HG02642 (cell line): ENCODE measurements at regions not wholly inside any gene's neighbourhood (a gene's known extent, or its start where the extent isn't known, plus 50 kb on each side); places are given as distances from the start of the nearest gene placed in this dataset.

Experiments used
- ATAC-seq: cut with Tn5 transposase; IDR thresholded peaks from one replicate; pipeline ENCODE4 v1.9.1; 2021; ENCODE audit warnings: mild to moderate bottlenecking; ENCODE audit not compliant: unreplicated experiment, poor library complexity

DNA sequence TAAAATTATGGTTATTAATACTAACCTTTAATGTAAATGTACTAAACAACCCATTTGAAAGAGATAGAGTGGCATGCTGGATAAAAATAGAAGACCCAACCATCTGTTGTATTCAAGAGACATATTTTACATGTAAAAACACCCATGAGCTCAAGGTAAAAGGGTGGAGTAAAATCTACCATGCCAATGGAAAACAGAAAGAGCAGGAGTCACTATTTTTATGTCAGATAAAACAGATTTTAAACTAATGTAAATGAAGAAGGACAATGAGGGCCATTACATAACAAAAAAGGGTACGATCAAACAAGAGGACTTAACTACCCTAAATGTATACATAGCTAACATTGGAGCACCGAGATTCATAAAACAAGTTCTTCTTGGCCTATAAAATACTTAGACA lies 66.3 kb downstream of the ITM2A start:
- ATAC-seq: no peak

DNA sequence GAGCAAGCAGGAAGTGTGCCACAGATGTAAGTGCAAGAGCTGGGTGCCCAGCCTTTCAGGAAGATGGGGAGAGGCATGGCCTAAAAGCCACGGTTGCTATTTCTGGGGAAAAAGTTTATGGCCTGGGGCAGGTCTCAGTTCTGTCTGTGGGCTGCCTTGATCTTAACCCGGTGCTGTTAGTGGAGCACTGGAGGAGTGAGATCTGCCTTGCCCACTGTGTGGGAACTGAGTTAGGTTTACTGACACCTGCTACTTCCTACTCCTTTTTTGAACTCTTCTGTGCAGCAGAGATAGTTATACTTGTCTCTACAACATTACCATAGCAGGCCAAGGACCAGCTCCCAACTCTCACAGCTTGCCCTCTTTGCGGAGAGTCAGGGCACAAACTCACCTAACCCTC lies 76.5 kb downstream of the ITM2A start:
- no peak for ATAC-seq

DNA sequence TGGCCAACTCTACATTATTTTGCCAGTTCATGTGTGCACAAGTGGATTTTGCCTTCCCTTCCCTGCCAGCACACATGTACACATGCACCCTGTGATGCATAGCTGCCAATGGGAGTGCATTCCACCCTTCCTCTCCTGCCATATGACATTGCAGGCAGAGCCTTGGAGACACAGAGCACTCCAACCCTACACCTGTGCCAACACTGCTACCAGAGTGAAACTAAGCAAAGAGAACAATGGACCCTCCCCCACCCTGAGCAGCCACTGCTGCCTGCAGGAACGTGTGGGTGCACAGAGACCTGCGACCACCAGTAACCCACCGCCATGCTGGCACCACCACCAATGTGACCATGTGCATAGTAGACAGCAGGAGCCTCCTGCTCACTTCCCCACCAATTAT lies 78.4 kb downstream of the ITM2A start:
- ATAC-seq: no peak

DNA sequence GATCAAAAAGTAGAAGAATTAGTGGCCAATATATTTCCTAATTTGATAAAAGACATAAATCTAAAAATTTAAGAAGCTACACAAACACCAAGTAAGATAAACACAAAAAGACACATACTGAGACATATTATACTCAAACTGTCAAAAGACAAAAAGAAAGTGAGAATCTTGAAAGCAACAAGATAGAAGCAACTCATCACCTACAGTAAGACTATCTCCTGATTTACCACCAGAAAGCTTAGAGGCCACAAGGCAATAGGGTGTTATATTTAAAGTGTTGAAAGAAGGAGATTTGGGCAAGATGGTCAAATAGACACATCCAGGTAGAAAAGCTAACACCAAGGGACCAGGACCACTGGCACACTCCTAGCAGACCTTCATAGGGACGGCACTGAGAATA lies 79.4 kb downstream of the ITM2A start:
- ATAC-seq: no peak

GRCh38 chrX:79281775-79282174 lies 85.4 kb downstream of the ITM2A start:
- ATAC-seq: no peak

- ATAC-seq: peak; percentile 94
Measured at GRCh38 chrX:79270401-79270800, 96.7 kb downstream of the ITM2A start.

DNA sequence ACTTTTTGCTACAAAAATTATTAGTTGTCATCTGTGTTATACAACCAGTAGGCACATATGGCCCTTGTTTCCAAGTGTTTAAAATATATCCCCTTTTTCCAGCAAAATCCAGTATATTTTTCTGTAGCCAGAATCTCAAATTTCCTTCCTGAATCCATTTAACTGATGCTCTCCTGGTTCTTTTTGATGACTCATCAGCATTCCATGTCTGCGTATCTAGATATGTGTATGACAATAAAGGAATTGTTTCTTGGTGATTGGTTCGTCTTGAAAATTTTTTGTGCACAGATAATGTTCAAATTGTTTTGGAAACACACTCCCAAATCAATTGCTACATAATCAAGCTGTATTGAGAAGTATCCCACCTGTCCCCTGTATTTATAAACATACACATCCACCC lies 98.3 kb downstream of the ITM2A start:
- no peak for ATAC-seq

GRCh38 chrX:79266702-79267101 lies 100.4 kb downstream of the ITM2A start:
- ATAC-seq: no peak

DNA sequence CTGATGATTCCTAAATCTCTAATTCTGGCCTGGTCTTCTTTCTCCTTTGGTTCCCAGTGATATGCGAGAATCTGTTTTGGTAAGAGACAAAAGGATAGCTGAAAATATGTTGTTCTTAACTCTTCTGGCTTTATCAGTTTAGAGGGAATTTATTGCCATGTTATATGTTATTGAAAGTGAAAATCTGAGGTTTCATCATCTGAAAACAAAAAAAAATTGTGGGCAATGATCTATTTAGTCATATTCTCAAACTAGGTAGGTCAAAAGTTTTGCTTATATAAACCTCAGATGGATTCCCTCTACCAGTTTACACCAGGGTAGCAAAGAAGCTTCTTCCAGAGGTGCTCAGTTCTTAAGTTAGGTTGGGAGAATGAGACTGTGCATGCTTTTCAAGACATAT lies 103.6 kb downstream of the ITM2A start:
- no peak for ATAC-seq

DNA sequence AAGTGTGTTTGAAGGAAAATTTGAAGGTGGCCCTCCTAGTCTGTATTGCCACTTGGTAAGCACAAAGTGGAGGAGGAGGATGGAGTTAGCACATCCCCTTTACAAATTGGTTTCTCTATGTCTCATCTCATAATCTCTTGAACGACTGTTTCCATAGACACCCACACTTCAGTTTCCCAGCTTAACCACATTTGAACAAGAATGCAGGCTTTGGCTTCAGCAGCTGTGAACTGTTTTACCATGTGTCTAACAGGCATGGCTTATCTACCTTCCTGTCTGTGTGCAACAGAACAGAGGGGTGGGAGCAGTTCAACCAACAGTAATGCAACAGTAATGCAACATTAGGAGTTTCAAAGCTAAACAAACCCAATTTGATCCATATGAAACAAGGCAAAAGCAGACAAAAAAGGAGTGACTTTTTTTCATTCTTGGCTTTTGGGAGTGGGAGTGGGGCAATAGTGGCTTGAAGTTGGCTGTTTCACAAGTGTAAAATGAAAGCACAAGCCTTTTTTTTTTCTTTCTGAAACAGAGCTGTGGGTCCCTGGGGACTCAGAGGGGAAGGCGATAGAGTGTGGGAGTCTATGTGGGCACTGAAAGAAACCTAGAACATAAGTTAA lies 108.0 kb downstream of the ITM2A start:
- peak; percentile 93 for ATAC-seq

DNA sequence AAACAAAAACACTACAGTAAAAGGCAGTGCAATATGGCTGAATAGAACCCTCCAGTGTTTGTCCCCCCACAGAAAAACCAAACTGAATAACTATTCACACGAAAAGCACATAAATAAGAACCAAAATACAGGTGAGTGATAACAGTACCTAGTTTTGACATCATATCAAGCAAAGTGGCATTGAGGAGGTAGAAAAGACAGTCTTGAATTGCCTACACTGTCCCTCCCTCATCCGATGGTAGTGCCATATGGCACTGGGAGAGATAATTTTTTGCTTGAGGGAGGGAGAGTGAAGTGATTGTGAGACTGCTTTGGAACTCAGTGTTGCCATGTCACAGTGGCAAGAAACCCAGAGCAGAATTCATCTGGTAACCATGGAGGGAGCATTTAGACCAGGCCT lies 99.2 kb downstream of the GPR174 start:
- ATAC-seq: no peak

DNA sequence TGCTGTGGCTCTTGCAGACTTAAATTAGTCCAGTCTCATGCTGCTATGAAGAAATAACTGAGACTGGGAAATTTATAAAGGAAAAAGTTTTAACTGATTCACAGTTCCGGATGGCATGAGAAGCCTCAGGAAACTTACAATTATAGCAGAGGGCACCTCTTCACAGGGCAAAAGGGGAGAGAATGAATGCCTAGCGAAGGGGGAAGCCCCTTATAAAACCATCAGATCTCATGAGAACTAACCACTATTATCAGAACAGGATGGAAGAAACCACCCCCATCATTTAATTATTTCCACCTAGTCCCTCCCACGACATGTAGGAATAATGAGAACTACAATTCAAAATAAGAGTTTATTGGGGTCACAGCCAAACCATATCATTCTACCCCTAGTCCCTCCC lies 91.4 kb downstream of the GPR174 start:
- ATAC-seq: no peak

DNA sequence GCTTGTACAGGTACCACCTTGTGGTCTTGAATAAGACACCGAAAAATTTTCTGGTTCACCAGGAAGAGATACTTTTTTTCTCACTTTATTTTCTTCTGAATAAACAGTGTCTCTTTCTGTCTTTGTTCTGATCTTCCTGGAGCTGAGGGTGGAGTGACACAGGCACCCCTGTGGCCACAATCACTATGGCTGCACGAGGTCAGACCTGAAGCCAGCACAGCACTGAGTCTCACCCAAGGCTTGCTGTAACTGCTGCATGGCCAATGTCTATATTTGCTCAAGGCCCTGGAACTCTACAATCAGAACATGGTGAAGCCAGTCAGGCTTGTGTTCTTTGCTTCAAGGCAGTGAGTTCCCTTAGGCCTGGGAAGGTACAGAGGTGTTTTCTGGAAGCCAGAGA lies 87.2 kb downstream of the GPR174 start:
- no peak for ATAC-seq
